ENCODE measurements at regions not wholly inside any gene's neighbourhood (a gene's known extent, or its start where the extent isn't known, plus 50 kb on each side); places are given as distances from the start of the nearest gene placed in this dataset.

DNA sequence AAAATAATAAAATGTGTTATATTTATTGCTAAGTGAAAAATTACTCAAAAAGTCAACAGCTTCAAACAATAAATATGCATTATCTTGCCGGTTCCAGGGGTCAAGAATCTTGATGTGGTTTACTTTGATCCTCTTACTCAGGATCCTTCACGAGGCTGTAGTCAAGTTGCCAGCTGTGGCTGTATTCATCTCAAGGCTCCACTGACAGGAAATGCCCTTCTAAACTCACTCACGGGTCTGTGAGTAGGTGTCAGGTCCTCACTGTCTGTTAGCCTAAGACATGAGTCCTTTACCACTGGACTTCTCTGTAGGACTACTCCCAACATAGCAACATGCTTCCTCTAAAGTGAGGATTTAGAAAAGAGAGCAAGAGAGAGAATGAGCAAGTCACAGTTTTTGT, 983.0 kb downstream of the SI start:
- TF ChIP-seq, protein P1, sequence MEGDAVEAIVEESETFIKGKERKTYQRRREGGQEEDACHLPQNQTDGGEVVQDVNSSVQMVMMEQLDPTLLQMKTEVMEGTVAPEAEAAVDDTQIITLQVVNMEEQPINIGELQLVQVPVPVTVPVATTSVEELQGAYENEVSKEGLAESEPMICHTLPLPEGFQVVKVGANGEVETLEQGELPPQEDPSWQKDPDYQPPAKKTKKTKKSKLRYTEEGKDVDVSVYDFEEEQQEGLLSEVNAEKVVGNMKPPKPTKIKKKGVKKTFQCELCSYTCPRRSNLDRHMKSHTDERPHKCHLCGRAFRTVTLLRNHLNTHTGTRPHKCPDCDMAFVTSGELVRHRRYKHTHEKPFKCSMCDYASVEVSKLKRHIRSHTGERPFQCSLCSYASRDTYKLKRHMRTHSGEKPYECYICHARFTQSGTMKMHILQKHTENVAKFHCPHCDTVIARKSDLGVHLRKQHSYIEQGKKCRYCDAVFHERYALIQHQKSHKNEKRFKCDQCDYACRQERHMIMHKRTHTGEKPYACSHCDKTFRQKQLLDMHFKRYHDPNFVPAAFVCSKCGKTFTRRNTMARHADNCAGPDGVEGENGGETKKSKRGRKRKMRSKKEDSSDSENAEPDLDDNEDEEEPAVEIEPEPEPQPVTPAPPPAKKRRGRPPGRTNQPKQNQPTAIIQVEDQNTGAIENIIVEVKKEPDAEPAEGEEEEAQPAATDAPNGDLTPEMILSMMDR (IDR thresholded peaks at IDR 0.05), result no peak
- no peak for TF ChIP-seq ZFX (IDR thresholded peaks at IDR 0.05; ENCODE audit: borderline replicate concordance)
